ENCODE measurements at regions not wholly inside any gene's neighbourhood (a gene's known extent, or its start where the extent isn't known, plus 50 kb on each side); places are given as distances from the start of the nearest gene placed in this dataset.

DNA sequence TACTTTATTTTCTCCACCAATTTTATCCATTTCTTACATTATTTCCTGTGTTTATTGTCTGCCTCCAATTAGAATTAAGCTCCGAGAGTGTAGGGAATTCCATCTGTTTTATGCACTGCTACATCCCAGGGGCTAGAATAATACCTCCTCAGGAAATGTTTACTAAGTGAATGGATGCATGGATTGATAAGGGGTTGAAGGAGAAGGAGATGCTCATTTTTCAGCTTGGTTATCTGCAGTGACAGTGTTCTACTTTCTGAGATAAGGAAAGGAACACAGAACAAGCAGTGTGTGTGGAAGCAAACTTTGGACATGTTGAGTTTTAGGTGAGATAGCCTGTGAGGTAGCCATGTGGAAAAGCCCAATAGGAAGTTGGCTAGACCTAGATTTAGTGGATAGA, 164.6 kb upstream of the HMGA2 start:
- TF ChIP-seq CTCF (conservative IDR thresholded peaks at IDR 0.05; ENCODE audit: low read depth, low read length) (no peak), EZH2 (IDR thresholded peaks at IDR 0.05; ENCODE audit: borderline replicate concordance, low read depth, low read length, poor library complexity, severe bottlenecking) (no peak)
